ENCODE measurements at regions not wholly inside any gene's neighbourhood (a gene's known extent, or its start where the extent isn't known, plus 50 kb on each side); places are given as distances from the start of the nearest gene placed in this dataset.

DNA sequence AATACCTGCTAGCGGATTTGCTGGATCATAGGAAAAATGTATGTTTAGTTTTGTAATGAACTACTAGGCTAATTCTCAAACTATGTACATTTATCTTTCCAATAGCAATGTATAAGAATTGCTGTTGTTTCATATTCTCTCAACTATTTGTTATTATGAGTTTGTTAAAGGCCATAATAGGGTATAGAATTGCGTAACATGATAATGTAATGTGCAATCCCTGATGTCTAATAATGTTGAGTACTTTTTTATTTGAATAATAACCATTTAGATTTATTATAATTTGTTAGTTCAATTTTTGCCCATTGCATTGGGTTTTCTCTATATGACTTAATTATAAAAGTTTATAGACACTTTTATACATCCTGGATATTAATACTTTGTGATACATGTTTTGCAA lies 801.6 kb downstream of the LUZP2 start:
- Histone ChIP-seq H3K27ac (ENCODE audit: low read depth, low read length) (no peak overlapping the region), H3K79me2 (ENCODE audit: insufficient read depth, low read length) (no peaks in the 10 kb centered on the region), H3K4me2 (ENCODE audit: low read length) (no peak overlapping the region), H3K9me2 (ENCODE audit: insufficient read depth) (no peaks in the 10 kb centered on the region), H3K36me3 (ENCODE audit: control insufficient read depth in 1 of 2, insufficient read depth in 2 of 2, low read length in 2 of 2) (no peaks in the 10 kb centered on the region), H3K9ac (ENCODE audit: low read length) (no peak overlapping the region), H3K9me3 (ENCODE audit: control insufficient read depth in 1 of 2, insufficient read depth in 1 of 2, low read depth in 1 of 2, low read length in 2 of 2) (peaks cover 9 to 18% of the 10 kb centered on the region in 2 experiments; a peak in 2 of 4 replicates), H2AFZ (ENCODE audit: low read depth, low read length, poor library complexity, severe bottlenecking) (no peak overlapping the region), H4K20me1 (ENCODE audit: insufficient read depth) (no peaks in the 10 kb centered on the region), H3K4me3 (replicated peaks in 1 of 2; ENCODE audit: low read depth in 1 of 2, low read length in 2 of 2) (no peak overlapping the region), H3K4me1 (ENCODE audit: control insufficient read depth in 1 of 2, insufficient read depth in 2 of 2, low read length in 2 of 2) (no peaks in the 10 kb centered on the region), H3K27me3 (ENCODE audit: insufficient read depth, low read length) (no peaks in the 10 kb centered on the region)
- BruUV-seq (replicated peaks), result no TSS peak
- ChIA-PET CTCF (no interaction called here), RAD21 (ENCODE audit: low non-redundant PET in 1 of 2, low total read pairs in 2 of 2, uncharacterized antibody in 2 of 2, unreplicated experiment in 2 of 2) (no interaction called here), POLR2A (no interaction called here)
- no peak for DNase-seq (ENCODE audit: low read depth, low spot score)
- TF ChIP-seq, protein P1, sequence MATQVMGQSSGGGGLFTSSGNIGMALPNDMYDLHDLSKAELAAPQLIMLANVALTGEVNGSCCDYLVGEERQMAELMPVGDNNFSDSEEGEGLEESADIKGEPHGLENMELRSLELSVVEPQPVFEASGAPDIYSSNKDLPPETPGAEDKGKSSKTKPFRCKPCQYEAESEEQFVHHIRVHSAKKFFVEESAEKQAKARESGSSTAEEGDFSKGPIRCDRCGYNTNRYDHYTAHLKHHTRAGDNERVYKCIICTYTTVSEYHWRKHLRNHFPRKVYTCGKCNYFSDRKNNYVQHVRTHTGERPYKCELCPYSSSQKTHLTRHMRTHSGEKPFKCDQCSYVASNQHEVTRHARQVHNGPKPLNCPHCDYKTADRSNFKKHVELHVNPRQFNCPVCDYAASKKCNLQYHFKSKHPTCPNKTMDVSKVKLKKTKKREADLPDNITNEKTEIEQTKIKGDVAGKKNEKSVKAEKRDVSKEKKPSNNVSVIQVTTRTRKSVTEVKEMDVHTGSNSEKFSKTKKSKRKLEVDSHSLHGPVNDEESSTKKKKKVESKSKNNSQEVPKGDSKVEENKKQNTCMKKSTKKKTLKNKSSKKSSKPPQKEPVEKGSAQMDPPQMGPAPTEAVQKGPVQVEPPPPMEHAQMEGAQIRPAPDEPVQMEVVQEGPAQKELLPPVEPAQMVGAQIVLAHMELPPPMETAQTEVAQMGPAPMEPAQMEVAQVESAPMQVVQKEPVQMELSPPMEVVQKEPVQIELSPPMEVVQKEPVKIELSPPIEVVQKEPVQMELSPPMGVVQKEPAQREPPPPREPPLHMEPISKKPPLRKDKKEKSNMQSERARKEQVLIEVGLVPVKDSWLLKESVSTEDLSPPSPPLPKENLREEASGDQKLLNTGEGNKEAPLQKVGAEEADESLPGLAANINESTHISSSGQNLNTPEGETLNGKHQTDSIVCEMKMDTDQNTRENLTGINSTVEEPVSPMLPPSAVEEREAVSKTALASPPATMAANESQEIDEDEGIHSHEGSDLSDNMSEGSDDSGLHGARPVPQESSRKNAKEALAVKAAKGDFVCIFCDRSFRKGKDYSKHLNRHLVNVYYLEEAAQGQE (IDR thresholded peaks at IDR 0.05; ENCODE audit: low read depth), result no peak
- TF ChIP-seq RAD21 (IDR thresholded peaks at IDR 0.05; ENCODE audit: low read depth) (no peak), TCF7L2 (IDR thresholded peaks at IDR 0.05; ENCODE audit: borderline replicate concordance, extremely low read depth, insufficient read depth, insufficient read length) (no peak), CEBPB (IDR thresholded peaks at IDR 0.05; ENCODE audit: low read depth) (no peak), EGR1 (IDR thresholded peaks at IDR 0.05; ENCODE audit: low read depth) (no peak), SIN3A (IDR thresholded peaks at IDR 0.05; ENCODE audit: low read depth) (no peak), EZH2phosphoT487 (IDR thresholded peaks at IDR 0.05; ENCODE audit: borderline replicate concordance) (no peak), POLR2AphosphoS5 (IDR thresholded peaks at IDR 0.05; ENCODE audit: low read depth, low read length) (no peak), SRF (IDR thresholded peaks at IDR 0.05; ENCODE audit: low read depth) (no peak), ELF1 (IDR thresholded peaks at IDR 0.05; ENCODE audit: borderline replicate concordance, low read depth) (no peak), JUND (IDR thresholded peaks at IDR 0.05) (no peak), YY1 (IDR thresholded peaks at IDR 0.05; ENCODE audit: extremely low read depth, insufficient replicate concordance, low read depth, low read length) (no peak), CBX3 (IDR thresholded peaks at IDR 0.05; ENCODE audit: low read depth) (no peak), POLR2A (IDR thresholded peaks at IDR 0.05; ENCODE audit: borderline replicate concordance, extremely low read depth, insufficient read depth, insufficient read length) (no peak), ZFX (IDR thresholded peaks at IDR 0.05) (no peak)
- TF ChIP-seq, protein P2, sequence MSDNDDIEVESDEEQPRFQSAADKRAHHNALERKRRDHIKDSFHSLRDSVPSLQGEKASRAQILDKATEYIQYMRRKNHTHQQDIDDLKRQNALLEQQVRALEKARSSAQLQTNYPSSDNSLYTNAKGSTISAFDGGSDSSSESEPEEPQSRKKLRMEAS (IDR thresholded peaks at IDR 0.05), result no peak
- TF ChIP-seq, protein P3, sequence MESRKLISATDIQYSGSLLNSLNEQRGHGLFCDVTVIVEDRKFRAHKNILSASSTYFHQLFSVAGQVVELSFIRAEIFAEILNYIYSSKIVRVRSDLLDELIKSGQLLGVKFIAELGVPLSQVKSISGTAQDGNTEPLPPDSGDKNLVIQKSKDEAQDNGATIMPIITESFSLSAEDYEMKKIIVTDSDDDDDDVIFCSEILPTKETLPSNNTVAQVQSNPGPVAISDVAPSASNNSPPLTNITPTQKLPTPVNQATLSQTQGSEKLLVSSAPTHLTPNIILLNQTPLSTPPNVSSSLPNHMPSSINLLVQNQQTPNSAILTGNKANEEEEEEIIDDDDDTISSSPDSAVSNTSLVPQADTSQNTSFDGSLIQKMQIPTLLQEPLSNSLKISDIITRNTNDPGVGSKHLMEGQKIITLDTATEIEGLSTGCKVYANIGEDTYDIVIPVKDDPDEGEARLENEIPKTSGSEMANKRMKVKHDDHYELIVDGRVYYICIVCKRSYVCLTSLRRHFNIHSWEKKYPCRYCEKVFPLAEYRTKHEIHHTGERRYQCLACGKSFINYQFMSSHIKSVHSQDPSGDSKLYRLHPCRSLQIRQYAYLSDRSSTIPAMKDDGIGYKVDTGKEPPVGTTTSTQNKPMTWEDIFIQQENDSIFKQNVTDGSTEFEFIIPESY (IDR thresholded peaks at IDR 0.05; ENCODE audit: extremely low read depth, insufficient replicate concordance, low read length), result no peak
- TF ChIP-seq, protein P4, sequence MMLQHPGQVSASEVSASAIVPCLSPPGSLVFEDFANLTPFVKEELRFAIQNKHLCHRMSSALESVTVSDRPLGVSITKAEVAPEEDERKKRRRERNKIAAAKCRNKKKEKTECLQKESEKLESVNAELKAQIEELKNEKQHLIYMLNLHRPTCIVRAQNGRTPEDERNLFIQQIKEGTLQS (IDR thresholded peaks at IDR 0.05), result no peak
- intact Hi-C loops (cut with micrococcal nuclease), result no loop called here
- ATAC-seq, result no peak

All from HCT116 (cell line).